ENCODE measurements at regions not wholly inside any gene's neighbourhood (a gene's known extent, or its start where the extent isn't known, plus 50 kb on each side); places are given as distances from the start of the nearest gene placed in this dataset.
"Not testable (repeated sequence)": the region's sequence is repeated elsewhere in the genome, so short reads cannot be mapped to it uniquely, and the experiment has no call there.

DNA sequence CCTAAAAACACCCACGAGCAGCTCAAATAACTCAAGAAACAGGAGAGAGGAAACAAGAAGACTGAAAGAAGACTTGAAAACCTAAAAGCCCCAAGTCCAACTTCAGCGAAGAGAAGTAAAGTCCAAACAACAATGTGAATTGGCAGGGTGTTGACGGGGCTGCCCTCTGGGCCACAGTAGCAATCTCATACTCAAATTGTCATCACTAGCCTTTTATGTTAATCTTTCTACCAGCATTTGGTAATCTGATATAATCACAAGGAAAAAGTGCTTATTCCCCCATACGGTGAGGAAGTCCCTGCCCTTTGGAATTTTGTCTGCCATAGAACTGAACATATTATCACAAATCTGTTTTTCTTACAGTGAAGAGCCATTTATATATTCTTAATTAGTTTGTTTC, 51.5 kb upstream of the IFNE start:
- no peak for DNase-seq (ENCODE audit: low read depth)

DNA sequence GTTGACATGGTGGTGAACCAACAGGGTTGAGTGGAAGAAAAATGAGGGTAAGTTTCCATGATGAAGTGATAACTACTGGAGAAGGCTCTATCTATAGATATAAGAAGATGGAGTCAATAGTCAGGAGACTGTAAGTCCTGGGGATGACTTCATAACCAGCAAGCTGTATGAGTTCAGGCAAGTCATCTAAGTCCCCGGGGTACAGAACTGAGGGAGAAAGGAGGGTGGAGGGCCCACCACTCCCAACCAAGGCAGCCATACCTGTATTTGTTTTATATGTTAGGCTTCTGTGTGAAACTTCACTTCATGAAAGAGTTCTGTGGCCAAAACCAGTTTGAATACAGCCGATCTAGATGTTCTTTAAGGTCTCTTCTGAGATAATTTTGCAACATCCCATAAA, 53.3 kb upstream of the IFNE start:
- no peak for DNase-seq (ENCODE audit: low read depth)

DNA sequence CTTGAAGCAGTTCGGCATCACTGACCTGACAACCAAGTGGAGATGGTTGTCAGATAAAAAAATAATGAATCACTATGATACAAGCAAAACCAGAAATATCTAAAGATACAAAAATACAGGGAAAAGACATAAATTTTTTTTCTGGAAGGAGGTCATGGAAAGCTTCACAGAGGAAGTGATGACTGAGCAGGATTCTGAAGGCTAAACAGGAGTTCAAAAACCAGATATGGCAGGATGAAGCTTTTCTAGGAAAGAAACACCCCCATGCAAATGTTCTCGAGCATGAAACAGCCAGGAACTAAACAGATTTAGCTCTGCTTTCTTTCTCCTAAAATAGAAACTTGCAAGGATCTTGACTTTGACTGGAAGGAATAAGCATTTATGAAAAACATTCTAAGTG, 60.7 kb upstream of the IFNE start:
- DNase-seq (ENCODE audit: low read depth), result no peak

DNA sequence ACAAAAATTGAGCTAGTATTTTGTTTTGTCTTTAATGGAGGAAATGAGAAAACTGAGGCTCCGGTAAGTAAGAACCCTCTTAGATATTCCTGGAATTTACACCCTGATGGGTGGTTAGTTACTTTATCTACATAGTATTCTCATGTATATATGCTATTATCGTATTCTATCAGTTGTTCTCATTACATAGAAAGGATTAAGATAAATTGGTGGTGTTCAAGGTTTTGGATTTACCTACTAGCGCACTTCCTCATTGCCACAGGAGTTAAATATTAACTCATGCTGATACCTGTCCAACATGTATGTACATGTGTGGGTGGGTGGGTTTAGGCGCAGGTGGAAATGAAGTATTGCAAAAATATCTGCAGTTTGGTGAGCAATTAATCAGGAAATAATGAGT, 61.1 kb upstream of the IFNE start:
- no peak for DNase-seq (ENCODE audit: low read depth)

DNA sequence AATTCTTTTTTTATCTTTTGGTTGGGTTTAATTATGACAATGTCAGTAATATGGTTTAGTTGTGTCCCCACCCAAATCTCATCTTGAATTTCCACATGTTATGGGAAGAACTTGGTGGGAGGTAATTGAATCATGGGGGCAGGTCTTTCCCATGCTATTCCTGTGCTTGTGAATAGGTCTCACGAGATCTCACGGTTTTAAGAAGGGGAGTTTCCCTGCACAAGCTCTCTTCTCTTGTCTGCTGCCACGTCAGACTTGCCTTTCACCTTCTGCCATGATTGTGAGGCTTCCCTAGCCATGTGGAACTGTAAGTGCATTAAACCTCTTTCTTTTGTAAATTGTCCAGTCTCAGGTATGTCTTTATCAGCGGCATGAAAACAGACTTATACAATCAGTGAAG, 61.7 kb upstream of the IFNE start:
- not testable (repeated sequence) for DNase-seq (ENCODE audit: low read depth)

DNA sequence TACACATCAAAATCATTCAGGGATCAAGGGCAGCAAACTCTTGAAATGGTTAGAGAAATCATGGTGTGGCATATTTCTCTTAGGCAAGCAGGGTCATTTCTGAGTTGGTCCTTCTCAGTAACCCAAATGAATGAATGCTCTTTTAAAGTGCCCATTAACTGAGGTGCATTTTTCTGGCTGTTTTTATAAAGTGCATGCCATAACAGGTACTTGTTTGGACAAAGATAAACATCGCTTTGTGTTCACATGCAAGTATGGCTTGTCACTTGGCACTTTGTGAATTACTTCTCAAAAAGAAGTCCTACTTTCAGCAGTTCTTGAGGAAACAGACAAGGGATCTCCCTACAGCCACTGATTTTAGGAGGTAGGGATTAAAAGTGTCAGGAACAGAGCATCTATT, 64.8 kb upstream of the IFNE start:
- DNase-seq (ENCODE audit: low read depth), result no peak

DNA sequence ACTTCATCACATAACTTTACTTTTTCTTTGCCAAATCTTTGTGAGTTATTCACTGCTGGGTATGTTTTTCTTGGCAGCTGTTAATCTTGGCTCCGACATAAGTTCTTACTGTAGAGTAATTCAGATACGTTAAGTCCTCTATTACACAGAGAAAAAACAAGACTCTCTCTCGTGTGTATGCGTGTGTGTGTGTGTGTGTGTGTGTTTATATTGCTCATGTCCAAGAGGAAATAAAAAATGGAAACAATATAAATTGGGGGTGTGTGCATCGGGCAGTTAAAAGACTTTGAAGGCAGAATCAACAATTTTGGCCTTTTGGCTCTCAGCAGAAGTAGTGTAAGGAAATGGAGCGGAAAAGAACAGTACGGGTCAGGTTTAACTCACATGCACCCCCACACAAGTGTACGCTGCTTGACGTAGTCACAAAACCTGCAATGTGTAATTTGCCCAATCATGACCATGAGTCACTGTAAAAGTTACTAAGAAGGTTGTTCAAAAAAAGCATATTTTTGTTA, 67.2 kb upstream of the IFNE start:
- DNase-seq (ENCODE audit: low read depth), result peak; percentile 68

DNA sequence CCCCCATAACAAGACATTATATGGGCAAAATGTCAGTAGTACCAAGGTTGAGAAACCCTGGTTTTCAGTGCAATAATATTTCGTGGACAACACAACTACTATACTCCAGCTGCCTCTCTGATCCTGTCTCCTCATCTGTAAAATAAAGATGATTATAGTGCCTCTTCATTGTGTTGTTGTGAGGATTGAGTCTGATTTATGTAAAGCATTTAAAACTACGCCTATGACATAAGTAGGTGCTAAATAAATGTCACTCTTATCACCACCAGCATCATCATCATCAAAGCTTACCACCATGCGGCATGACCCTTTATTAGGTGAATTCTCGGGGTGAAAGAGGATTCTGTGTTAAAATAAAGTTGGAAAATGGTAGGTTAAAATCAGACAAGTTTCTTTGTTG, 67.8 kb upstream of the IFNE start:
- no peak for DNase-seq (ENCODE audit: low read depth)

DNA sequence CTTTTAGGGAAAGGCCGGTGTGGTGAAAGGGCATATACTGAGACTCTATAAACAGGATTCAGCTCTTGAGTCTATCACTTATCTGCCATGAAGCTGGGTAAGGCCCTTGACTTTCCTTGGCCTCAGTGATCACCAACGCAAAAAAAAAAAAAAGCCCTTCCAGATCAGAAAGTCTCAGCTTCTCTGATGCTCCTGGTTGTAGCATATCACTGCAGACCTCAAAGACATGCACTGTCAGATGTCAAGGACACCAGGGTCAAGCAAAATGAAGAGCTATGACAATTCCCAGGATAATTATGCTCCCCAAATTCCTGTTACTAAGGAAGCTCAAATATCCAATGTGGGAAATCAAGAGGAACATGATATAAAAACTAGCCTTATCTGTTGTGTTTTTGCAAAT, 68.3 kb upstream of the IFNE start:
- no peak for DNase-seq (ENCODE audit: low read depth)

DNA sequence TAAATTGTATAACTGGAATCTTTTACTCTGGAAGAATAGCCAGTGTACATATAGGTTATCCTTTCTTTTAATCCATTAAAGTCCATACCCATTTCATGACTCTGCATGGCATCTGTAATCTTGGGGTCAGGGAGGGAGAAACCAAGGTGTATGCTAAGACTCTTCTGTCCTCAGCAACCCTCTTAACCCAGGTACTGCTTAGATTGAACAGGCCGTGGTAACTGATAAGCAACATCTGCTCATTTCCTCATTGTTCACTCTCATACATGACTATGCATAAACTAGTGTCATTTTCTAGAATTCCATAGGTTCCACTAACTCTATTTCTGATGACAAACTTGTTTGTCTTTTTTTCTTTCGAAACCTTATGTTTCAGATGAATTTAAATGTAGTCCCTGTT, 69.3 kb upstream of the IFNE start:
- DNase-seq (ENCODE audit: low read depth), result no peak

DNA sequence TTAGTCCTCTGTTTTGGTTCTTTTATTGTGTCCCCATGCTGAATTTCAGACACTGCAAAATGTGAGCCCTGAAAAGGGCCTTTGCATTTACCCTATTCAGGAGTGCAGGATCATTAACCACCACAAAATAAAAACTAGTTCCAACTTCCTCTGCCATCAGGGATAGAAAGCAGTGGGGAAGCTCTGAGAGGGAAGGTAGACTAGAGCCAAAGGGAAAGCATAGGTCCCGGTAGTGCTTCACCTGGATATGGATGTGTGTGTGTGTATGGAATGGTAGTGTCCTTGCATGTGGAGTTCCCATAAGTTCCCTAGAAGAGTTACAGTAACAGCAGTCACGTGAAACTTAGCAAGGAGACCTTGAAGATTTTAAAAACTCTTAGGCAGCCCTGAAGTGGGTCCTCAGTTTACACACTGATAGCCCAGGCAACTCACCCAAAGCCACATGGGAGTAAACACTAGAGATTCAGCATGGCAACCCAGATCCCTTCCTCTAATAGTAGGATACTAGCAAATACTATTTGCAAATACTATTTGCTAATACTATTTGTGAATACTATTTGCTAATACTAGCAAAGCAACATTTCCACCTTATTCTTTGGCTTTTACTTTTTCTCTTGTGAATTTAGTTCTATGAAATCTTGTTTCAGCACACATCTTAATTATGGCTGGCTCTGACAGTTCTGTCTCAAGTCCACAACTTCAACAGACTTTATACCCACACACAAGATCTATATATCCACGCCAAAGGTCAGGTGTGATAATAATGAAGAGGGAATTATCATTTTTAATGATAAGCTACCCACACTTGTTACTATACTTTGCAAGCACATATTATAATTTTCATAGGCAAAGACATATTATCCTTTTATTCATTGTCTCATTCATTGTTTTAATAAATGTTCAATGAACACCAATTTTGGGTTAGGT, 70.4 kb upstream of the IFNE start:
- no peak for DNase-seq (ENCODE audit: low read depth)

DNA sequence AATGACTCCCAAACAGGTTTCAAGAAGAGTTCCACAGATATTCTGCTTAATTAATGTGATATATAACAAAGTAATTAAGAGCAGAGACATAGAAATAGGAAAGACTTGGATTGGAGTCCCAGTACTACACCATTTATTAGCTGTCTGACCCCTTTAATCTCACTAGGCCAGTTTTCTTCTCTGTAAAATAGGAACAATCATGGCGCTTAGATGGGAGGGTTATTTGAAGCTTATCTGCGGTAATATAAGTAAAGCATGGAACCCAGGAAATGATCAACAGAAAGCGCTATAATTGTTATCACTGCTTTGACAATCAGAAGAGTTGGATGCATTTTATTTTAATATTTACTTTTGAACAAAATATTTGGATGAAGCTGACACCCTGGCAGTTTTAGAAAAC, 71.3 kb upstream of the IFNE start:
- no peak for DNase-seq (ENCODE audit: low read depth)

DNA sequence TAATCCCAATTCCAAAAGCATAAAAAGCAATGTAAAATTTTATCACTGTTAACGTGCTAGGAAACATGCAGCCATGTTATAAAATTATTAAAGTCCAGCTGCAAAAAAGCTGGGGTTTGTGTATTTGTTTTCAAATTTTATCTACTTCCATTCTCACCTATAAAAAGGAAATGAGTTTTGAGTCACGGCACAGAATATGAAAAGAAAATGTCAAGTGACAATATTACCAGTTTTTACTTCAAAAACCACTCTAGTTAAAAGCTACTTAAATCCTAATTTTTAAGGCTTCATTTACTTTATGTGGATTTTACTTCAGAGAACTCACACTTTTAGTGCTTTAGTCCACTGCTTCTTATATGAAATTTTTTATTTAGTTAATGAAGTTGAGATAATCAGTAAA, 72.7 kb upstream of the IFNE start:
- DNase-seq (ENCODE audit: low read depth), result no peak

DNA sequence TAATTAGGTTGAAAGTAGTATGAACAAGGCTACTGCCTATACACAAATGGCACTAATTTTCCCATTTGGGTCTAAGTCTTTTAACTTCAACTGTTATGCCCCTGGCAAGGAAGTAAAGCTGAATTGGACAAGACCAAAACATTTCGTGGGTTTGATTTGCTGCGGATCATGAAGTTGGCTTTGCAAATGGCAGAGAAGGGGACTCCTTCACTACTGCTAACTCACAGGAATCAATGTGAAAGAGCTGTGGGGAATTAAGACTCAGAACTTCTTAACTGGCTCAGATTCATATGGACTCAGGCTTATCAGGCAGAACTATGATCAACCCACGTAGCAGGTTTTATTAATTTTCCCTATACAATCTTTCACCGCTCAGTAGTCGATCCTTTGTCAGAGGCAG, 73.8 kb upstream of the IFNE start:
- no peak for DNase-seq (ENCODE audit: low read depth)

DNA sequence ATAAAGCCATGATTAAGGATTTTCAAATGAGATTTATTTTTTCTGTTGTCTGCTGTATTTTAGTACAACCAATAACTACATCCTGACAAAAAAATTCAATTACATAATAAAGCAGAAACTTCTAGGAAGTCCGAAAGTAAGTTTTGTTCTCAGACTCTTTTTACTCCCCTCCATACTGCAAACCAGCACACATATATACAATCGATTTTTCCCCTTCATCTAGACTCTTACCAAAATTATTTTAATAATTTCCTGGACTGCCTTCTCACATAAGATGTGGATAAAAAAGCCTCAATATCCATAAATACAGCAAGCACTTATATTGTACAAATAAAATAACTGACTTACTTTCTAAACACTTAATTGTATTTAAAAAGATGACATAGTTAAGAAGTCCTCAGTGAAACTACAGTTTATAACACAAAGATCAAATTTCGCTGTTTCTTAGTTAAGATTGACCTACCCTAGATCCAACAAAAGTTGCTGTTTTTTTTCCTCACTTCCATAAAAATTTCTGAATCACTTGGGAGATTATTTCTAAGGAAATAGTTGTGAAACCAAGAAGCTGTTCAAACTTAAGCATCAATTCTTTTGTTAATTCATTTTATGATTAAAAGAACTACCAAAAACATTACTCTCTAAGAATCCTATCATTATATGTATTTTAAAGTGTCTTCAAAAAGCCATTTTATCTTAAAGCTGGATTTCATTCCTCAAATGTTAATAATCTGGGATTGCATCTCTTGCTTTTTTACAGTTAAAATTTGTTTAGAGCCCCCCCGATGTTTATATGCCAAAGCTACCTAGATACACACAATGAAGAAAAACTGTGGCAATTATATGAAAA, 74.7 kb upstream of the IFNE start:
- no peak for DNase-seq (ENCODE audit: low read depth)

DNA sequence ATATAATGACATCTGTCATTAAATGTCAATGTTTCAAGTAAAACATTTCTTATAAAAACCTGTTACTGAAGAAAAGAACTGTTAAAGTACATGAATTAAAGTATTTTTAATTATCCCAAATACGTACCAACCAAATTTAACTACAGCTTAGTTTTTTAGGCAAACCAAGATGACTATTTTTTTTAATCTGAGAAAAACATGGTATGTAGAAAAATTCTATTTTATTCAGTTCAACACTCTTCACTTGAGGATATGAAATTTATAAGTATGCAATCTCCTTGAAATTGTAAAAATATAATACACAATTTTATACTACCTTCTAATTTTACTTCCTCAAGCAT, 75.3 kb upstream of the IFNE start:
- no peak for DNase-seq (ENCODE audit: low read depth)

DNA sequence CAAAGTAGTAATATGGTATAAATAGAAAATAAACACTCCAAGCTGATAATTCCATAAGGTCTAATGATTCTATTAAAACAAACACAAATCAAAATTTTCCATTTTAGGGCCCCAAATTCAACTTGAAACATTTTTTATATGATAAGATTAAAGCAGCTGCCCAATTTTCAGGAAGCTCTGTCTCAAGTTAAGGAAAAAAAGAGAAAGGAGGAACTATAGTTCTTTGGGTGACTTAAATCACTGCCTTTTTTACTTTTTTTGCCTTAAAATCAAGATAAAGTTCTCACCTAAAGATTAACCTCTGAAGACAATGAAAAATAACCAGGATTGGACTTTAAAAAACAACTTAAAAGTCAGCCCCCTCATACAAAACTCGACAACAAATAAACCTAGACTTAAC, 76.0 kb upstream of the IFNE start:
- DNase-seq (ENCODE audit: low read depth), result no peak

DNA sequence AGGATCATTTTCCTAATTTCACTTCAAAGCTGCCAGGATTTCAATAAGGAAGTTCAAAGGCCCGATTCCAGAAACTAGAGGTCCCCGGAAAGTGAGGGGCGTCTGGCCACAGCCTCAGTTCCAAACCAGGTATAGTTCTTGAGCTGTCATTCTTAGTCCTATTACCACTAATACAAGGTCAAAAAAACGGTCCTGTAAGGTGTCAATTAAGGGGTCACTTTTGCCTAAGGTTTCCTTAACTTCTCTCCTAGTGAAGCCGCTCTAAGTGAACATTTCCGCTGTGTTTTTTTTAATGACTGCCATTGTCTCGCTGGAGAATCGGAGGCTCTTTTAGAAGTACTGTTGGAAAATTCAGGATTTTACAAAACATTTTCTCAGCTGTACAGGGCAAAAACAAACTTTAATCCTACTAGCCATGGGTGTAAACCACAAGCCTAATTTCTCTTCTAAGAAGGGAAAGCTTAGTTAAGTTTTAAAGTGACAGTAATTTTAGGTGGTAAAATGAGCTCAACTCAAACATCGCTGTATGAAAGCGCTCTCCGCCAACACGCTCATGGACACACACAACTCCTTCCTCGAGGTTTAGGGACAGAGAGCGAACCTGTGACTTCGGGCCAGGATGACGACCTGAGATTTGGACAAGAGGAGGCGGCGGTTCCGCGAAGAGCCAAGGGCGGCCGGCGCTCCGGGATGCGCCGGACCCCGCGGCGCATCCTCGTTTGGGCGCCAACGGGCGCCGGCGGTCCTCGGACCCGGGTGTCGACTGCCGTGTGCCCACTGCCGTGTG, 76.7 kb upstream of the IFNE start:
- peak; percentile 34 for DNase-seq (ENCODE audit: low read depth)

DNA sequence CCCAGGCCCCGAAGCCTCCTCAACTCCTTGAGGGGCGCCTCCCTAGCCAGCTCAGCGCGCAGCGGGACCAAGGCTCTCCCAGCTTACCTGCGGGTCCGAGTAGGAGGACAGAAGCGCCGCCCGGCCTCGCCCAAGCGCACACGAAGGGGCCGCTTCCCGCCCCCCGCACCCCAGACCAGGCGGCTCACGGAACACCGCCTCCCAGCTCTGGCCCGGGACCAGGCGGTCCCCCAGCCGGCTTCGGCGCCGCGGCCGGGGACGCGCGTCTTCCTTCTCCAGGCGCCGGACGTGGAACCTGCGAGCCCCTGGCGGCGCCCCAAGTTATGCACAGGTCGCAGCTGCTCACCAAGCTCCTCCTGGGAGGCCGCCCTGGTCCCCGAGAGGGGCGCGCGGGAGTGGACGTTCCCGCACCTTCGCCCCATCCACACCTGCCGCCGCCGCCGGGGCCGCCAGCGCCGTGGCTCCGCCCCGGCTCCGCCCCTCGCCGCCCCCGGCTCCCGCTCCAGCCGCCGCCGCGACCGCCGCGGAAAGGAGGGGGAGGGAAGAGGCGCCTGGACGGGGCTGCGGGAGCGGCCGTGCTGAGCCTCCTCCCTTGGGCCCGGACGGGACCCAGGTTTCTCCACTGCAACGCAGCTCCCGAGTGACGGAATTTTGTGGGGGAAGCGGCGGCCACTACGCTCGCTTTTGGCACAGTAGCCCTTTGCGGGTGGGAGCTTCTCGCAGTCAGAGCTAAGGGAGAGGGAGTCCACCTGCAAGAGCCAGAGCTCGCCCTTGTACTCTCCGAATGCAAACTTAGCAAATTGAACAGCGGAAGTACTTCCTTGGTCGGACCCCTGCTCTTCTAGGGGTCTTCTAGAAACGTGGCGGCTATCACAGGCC, 77.5 kb upstream of the IFNE start:
- DNase-seq (ENCODE audit: low read depth), result peak; percentile 57

DNA sequence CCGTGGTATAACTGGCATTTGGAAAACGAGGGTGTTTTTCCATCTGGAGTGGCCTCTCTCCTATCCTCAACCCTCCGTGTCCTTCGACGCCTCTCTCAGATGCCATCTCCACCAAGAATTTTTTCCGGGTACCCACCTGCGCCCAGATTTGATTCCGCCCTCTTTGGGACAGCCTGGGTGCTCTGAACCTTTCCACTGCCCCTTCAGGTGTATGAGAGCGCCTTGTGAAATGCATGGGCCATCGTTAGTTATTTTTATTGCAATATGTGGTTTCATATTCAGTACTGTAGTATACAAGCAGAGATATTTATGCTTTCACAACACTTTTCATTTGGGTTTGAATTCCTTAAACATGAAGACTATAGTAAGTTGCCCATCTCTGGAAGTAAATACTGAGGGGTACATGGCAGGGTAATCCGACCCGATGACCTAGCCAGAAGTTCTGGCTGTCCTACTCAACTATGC, 78.2 kb upstream of the IFNE start:
- DNase-seq (ENCODE audit: low read depth), result no peak

DNA sequence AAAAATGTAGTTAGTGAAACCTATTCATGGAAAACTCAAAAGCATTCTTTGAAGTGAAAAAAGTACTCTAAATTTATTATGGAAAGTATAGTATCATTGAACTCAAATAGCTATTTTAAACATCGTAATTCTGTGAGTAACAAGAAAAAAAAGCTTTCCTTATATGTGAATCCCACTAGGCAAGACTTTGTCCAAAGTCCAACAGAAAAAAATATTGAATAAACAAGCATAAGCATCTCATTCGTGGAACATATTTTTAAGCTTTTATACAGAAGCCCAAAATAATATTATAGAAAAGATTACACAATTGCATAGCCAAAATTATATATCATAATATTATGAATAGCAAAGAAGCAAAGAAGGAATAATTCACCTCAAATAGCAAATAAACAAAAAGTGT, 79.4 kb upstream of the IFNE start:
- DNase-seq (ENCODE audit: low read depth), result no peak

Measured in RPMI7951 (cell line).